A673 (cell line): ENCODE measurements at regions not wholly inside any gene's neighbourhood (a gene's known extent, or its start where the extent isn't known, plus 50 kb on each side); places are given as distances from the start of the nearest gene placed in this dataset.

ENCODE experiments used
- BruUV-seq: library from RNA; stranded (reverse); fragments of 400-500 nt; replicated peaks from 2 replicates; lab custom pipeline; 2021; lab: Mats Ljungman, UMichigan
- CTCF ChIA-PET: fragments of 300-600 bp; sonication (Branson Sonifier 250); formaldehyde crosslinking; loops from one replicate; lab custom pipeline; 2022; ENCODE audit warnings: antibody characterized with exemption; lab: Charles Lee
- POLR2A ChIA-PET: fragments of 300-600 bp; sonication (Branson Sonifier 250); formaldehyde crosslinking; loops from one replicate; lab custom pipeline; 2022; ENCODE audit warnings: antibody characterized with exemption; ENCODE audit not compliant: low non-redundant PET; lab: Charles Lee
- DNase-seq: peaks from one replicate; pipeline ENCODE4 v3.0.0-alpha.2; 2015; ENCODE audit warnings: low spot score
- H3K27ac ChIP-seq: fragments of 200-600 bp; sonication (generic); 2 replicates; pipeline ENCODE4 v1.5.1; 2016; ENCODE audit warnings: mixed run types, low read depth, mild to moderate bottlenecking, mixed read lengths, antibody characterized with exemption, low read length; ENCODE audit not compliant: poor library complexity, severe bottlenecking
- H3K27me3 ChIP-seq: fragments of 200-600 bp; sonication (generic); replicated peaks from 2 replicates; pipeline ENCODE4 v1.6.1; 2017; ENCODE audit warnings: mixed run types, low read depth, mild to moderate bottlenecking, mixed read lengths, antibody characterized with exemption, low read length; ENCODE audit not compliant: insufficient read depth, poor library complexity
- H3K36me3 ChIP-seq: fragments of 200-600 bp; sonication (generic); 2 replicates; pipeline ENCODE4 v1.6.1; 2016; ENCODE audit warnings: mixed run types, mild to moderate bottlenecking, mixed read lengths, antibody characterized with exemption, low read length; ENCODE audit not compliant: insufficient read depth, poor library complexity, severe bottlenecking
- H3K4me1 ChIP-seq: fragments of 200-600 bp; sonication (generic); 2 replicates; pipeline ENCODE4 v1.6.1; 2017; ENCODE audit warnings: mixed run types, mild to moderate bottlenecking, mixed read lengths, antibody characterized with exemption, low read length; ENCODE audit not compliant: insufficient read depth, poor library complexity, severe bottlenecking
- H3K4me3 ChIP-seq: fragments of 200-600 bp; sonication (generic); 2 replicates; pipeline ENCODE4 v1.5.1; 2016; ENCODE audit warnings: low read depth, mixed run types, mild to moderate bottlenecking, mixed read lengths, low read length; ENCODE audit not compliant: poor library complexity, severe bottlenecking
- H3K9me3 ChIP-seq: fragments of 200-600 bp; sonication (generic); 2 replicates; pipeline ENCODE4 v1.6.1; 2016; ENCODE audit warnings: mixed run types, low read depth, mild to moderate bottlenecking, mixed read lengths, antibody characterized with exemption, low read length; ENCODE audit not compliant: poor library complexity, severe bottlenecking
- EZH2 ChIP-seq: fragments of 200-600 bp; sonication (generic); IDR thresholded peaks from 2 replicates; pipeline ENCODE4 v1.6.1; 2017; ENCODE audit warnings: borderline replicate concordance, low read depth, mild to moderate bottlenecking, mixed read lengths, antibody characterized with exemption, low read length; ENCODE audit not compliant: poor library complexity, severe bottlenecking
- intact Hi-C: fragments of 100-400 bp; cut with micrococcal nuclease; formaldehyde crosslinking; loops from one replicate; pipeline ENCODE4 v1.10.0; 2022; ENCODE audit not compliant: unreplicated experiment
- TF ChIP-seq, protein P1 (sequence below): fragments of 300-800, 200-600 bp; sonication (generic); conservative IDR thresholded peaks from 2 replicates; pipeline ENCODE4 v1.5.1; 2017; ENCODE audit warnings: low read depth, mild to moderate bottlenecking, antibody characterized with exemption, low read length, moderate library complexity, mixed read lengths

DNA sequence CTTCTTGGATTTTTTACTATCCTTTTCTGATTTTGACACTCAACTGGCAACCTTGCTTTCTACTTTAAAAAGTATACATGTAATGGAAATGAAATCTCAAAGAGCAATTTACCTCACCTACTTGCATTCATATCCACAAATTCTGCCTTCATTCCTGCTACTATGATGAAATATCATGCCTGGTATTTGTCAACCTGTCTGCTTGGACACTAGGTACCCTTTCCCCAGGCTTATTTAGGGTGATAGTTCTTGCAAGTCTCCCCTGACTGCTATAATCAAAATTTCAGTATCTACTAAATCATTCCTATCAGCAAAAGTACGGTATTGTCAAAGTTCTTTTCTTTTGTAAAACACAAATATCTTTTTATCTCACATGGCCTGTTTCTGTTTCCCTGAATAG lies 503.0 kb downstream of the GABRG1 start:
- POLR2A ChIA-PET = no interaction called here
- CTCF ChIA-PET = no interaction called here
- no peaks in the 10 kb centered on the region for H3K9me3 ChIP-seq
- no peaks in the 10 kb centered on the region for H3K36me3 ChIP-seq
- DNase-seq = no peak
- no peaks in the 10 kb centered on the region for H3K4me1 ChIP-seq
- intact Hi-C loops = no loop called here
- H3K27me3 ChIP-seq = no peaks in the 10 kb centered on the region
- no peak for TF ChIP-seq EZH2
- TF ChIP-seq, protein P1, sequence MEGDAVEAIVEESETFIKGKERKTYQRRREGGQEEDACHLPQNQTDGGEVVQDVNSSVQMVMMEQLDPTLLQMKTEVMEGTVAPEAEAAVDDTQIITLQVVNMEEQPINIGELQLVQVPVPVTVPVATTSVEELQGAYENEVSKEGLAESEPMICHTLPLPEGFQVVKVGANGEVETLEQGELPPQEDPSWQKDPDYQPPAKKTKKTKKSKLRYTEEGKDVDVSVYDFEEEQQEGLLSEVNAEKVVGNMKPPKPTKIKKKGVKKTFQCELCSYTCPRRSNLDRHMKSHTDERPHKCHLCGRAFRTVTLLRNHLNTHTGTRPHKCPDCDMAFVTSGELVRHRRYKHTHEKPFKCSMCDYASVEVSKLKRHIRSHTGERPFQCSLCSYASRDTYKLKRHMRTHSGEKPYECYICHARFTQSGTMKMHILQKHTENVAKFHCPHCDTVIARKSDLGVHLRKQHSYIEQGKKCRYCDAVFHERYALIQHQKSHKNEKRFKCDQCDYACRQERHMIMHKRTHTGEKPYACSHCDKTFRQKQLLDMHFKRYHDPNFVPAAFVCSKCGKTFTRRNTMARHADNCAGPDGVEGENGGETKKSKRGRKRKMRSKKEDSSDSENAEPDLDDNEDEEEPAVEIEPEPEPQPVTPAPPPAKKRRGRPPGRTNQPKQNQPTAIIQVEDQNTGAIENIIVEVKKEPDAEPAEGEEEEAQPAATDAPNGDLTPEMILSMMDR = no peak
- H3K4me3 ChIP-seq = no peak overlapping the region
- no peak overlapping the region for H3K27ac ChIP-seq
- BruUV-seq = no TSS peak

DNA sequence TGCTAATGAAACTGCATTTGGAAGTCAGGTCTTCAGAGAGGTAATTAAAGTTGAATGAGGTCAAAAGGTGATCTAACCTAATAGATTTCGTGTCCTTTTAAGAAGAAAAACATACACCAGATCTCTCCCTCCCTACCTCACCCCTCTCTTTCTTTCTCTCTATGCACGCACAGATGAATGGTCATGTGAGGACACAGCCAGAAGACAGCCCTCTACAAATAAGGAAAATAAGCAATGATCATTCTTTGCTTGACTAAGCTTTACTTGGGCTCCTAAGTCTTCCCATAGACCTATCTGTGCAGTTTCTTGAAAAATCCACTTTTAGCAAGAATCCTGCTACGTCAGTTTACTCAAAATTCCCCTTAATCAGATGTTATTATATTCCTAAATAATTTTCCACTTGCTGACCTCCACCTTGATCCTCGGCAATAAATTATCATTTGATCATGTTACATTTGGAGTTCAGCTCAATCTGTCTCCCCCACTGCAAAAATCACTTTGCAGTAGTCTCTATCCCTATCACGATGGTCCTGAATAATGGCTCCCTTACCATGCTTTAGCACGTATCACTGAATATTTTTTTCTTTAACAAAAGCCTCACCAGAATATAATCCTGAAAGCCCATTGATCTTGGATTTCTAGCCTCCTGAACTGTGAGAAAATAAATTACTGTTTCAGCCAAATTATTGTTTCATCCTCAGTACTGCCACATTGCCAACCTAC lies 527.3 kb downstream of the GABRG1 start:
- ChIA-PET POLR2A (no interaction called here), CTCF (no interaction called here)
- BruUV-seq = no TSS peak
- no peak overlapping the region for H3K27ac ChIP-seq
- TF ChIP-seq EZH2 = no peak
- TF ChIP-seq, protein P1 = no peak
- intact Hi-C loops = no loop called here
- no peak for DNase-seq
- H3K36me3 ChIP-seq = no peaks in the 10 kb centered on the region
- no peaks in the 10 kb centered on the region for H3K9me3 ChIP-seq
- no peak overlapping the region for H3K4me3 ChIP-seq
- H3K27me3 ChIP-seq = no peaks in the 10 kb centered on the region
- H3K4me1 ChIP-seq = no peaks in the 10 kb centered on the region

DNA sequence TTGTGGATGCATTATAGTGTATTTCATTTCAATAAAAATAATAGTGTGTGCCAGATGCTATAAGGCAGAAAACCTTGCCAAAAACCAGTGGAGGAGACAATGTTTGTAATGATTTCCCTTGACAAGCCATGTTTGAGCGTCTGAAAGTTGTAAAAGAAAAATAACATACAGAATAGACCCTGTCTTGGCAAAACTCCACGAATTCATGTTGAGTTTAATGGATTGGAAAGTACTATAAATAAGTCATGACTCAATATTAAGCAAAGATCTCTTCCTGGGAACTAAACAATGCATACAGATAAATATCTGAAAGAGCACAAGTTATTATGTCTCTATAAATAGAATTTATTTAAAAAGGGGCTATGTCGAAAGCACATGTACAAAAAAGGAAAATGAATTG lies 543.5 kb downstream of the GABRG1 start:
- no peaks in the 10 kb centered on the region for H3K4me1 ChIP-seq
- no peak overlapping the region for H3K27ac ChIP-seq
- ChIA-PET CTCF (no interaction called here), POLR2A (no interaction called here)
- H3K27me3 ChIP-seq = no peaks in the 10 kb centered on the region
- no TSS peak for BruUV-seq
- peak; percentile 26 for DNase-seq
- H3K36me3 ChIP-seq = no peaks in the 10 kb centered on the region
- TF ChIP-seq, protein P1 = no peak
- TF ChIP-seq EZH2 = no peak
- H3K4me3 ChIP-seq = no peak overlapping the region
- H3K9me3 ChIP-seq = no peaks in the 10 kb centered on the region
- intact Hi-C loops = no loop called here
